NCI-H2171 treated with DMSO at 0.1 percent for 48 hours (cell line): ENCODE measurements at regions not wholly inside any gene's neighbourhood (a gene's known extent, or its start where the extent isn't known, plus 50 kb on each side); places are given as distances from the start of the nearest gene placed in this dataset.
A peak's percentile ranks its signal among the peaks of the same experiment; 100 is the strongest.
"Not testable (repeated sequence)": the region's sequence is repeated elsewhere in the genome, so short reads cannot be mapped to it uniquely, and the experiment has no call there.

Experiments
- DNase-seq: peaks from one replicate; lab custom pipeline; 2025; lab: John Stamatoyannopoulos, UW

DNA sequence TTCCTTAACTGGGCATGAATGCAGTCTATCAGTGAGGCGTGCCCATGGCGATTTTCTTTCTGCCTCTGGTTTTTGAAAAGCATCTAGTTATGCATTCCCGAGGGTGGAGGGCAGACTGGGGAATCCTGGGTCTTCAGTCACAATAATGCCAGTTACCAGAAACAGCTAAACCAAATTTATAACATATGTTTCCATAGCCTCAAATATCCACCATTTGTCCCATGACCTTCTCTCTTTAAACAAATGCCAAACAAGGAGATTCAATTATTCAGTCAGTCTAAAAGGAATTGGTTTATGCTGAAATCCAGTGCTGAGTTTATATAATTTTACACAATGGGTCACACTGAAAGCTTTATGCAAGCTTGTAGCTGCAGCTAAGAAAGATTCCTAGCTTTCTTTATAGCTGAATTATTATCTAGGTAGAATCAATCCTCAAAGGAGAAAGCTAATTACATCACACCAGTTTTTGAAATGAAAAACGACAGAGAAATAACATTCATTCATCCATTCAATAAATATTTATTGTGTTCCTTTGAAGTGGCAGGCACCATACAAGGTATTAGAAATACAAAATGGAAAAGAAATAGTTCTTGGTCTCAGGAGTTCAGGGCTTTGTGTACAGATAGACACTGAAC, 131.3 kb upstream of the RAP1B start:
- no peak for DNase-seq

DNA sequence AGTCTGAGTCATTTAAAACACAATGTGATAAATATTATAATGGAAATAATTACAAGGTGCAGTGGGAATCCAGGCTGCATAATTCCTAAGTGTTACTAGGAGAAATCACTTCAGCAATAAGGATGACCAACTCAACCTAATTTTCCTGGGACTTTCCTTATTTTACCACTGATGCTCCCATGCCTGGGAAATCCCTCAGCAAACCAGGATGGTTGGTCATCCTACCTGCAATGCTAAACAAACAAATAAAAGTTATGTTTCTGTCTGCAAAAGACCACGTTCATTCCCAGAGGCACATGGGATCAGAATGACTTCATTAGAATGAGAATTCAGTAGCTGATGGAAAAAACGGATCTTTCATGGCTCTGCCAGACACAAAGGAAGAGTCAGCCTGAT, 130.8 kb upstream of the RAP1B start:
- DNase-seq: no peak

DNA sequence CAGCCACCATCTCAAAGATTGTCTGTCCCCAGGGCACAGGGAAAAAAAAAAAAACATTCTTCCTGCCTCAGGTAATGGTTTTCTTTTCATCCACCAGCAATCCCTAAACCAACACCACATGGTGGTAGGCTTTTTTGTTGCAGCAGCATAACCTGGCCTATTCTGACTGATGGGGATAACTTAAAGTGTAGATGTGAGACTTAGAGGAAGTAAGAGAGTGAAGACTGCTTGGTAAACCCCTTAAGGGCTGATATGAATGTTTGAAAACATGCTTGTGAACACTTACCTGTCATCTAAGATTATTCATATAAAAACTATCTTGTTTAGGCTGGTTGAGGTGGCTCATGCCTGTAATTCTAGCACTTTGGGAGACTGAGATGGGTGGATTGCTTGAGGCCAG, 130.2 kb upstream of the RAP1B start:
- DNase-seq: no peak

DNA sequence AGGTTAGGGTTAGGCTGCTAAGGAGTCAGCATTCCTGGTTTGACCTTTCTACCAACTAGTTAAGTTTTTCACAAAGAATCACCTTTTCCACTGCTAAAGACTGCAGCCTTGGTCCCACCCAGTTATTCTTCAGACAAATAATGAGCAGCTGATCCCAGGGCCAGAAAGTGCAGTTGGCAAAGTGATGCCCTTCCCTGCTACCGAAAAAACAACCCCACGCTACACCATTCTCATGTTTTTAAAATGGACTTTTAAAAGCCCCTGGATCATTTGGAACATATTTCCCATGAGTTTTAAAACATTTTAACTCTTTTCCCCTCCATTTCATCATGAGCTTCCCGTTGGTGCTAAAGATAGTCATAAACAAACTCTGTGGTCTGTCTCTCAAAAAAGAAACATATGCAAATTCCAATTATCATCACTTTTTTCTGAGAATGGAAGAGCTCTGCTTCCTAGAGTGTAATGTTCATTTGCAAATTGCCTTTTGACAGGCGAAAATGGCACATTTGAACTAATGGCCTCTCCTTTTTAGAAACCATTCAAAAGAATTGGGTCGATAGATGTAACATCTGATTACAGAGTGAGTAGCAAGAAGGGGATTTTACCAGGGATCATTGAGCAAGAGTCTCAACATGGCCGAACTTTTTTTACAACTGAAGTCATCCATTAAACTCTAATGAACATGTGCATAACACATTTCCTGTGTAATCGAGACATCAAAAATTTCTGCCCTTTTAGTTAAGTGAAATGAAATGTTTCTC, 129.3 kb upstream of the RAP1B start:
- no peak for DNase-seq

GRCh38 chr12:68482014-68482413, 128.7 kb upstream of the RAP1B start:
- DNase-seq: no peak

- DNase-seq: peak; percentile 61
Measured at GRCh38 chr12:68482660-68483059, 128.0 kb upstream of the RAP1B start.

DNA sequence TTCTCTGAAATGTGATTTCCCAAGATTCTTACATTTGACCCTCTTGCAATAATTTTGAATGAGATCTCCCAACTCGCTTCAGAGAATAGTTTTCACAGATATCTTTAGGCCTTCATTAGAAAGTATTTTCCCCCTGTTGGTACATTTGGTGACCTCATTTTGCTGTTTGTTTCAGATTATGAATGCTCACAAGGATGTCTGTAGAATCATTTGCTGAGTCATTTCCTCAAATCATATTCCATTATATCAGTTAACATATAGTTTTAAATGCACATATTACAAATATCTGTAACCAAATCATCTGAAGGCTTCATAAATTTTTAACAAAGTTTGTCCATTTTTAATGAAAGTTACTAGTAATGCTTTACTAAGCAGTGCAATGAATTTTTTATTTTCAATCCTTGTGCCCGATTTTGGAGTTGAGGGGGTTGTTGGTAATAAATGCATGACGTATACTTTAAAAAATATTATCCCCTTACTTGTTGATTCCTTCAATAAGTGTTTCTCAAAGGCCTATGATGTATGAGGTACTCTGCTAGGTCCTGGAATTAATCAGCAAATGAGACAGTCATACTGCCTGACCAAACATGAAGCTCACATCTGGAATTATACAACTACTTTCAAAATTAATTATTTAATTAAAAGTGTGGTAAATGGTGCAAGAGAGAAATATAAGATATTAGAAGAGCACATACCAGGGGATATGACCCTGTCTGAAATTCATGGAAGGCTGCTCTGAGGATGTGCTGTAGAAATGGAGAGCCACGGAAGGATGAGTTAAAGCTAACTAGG, 126.9 kb upstream of the RAP1B start:
- DNase-seq: no peak

GRCh38 chr12:68484578-68484977, 126.1 kb upstream of the RAP1B start:
- DNase-seq: not testable (repeated sequence)

- DNase-seq: not testable (repeated sequence)
Measured at GRCh38 chr12:68486449-68486848, 124.2 kb upstream of the RAP1B start.

DNA sequence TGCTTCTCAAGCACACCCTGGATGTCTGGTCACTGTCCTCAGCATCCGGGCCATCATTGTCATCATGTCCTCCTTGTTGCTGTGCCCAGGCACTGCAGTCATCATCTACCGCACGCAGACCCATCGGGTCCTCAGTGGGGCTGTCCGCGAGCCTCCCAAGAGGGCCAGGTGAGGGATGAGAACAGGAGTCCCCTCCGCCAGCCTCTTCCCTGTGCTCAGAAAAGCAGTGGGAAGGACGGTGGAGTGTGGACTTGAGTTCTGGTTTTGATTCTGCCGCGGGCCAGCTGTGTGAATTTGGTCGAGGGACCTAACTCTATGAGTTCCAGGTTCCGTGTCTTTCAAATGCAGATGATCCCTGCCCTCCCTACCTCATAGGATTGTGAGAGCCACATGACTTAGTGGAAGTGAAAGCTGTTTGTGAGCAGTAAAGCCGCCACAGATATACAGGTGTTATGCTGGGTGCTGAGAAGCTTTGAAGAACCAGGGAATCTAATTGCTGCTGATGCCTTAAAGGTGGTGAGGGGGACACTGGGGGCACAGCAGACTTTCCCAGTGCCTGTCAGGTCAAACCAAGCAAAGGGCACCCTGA, 122.9 kb upstream of the RAP1B start:
- DNase-seq: no peak

DNA sequence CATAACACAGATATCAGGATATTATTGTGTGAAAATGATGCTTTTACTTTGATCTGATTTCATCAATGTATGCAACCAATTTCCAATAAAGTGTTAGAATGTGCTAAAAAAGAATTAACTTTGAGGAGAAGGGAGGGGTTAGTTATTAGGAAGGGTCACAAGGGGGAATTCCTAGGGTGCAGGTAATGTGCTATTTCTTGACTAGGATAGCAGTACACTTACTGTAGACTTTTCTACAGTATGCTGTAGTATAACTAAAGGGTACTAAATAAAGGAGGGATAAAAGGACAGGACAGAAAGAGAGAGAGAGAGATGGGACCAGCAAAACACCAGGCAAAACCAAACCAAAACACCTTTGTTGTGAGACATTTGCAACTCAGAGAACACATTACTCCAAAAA, 121.4 kb upstream of the RAP1B start:
- no peak for DNase-seq

GRCh38 chr12:68490476-68490875, 120.2 kb upstream of the RAP1B start:
- no peak for DNase-seq

- no peak for DNase-seq
Measured at GRCh38 chr12:68491204-68491960, 119.3 kb upstream of the RAP1B start.

GRCh38 chr12:68495336-68496070, 115.2 kb upstream of the RAP1B start:
- DNase-seq: no peak

- no peak for DNase-seq
Measured at GRCh38 chr12:68497107-68497506, 113.6 kb upstream of the RAP1B start.

DNA sequence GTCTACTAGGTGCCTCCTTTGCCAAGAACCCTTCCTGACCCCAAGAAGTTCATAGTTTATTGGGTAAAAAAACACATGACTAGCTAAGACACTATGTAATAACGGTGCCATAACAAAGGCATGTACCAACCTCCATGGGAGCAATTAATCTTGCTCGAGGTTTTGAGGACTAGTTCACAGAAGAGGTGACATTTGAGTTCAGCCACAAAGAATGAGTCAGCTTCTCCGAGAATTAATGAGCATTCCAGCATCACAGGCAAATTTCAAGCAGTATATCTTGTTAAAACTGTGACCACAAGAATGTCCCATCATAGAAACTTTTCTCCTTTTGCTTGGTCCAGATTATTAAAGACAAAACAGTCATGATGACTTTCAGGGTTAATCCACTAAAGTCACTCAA, 113.0 kb upstream of the RAP1B start:
- no peak for DNase-seq

- DNase-seq: no peak
Measured at GRCh38 chr12:68498736-68499135, 112.0 kb upstream of the RAP1B start.

GRCh38 chr12:68499616-68500015, 111.1 kb upstream of the RAP1B start:
- DNase-seq: no peak

DNA sequence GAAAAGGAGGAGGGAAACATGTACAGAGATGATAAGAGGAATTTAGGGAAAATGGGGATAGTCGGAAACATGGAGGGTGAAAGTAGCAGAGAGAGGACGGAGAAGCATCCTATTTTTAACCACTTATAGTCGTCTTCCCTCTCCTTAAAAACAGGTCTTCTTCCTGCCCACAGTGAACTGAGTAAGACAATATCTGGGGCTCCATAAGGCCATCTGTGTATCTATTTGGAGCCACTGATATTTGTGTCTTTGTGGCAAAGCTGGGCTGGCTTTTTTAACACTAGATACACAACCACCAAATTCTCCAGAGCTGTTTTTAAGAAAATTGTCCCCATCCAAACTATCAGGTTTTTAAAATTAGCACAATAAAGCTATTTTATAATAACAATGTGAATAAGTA, 109.5 kb upstream of the RAP1B start:
- DNase-seq: no peak

- no peak for DNase-seq
Measured at GRCh38 chr12:68505970-68506369, 104.7 kb upstream of the RAP1B start.

GRCh38 chr12:68506619-68507018, 104.1 kb upstream of the RAP1B start:
- DNase-seq: no peak
